ENCODE measurements at regions not wholly inside any gene's neighbourhood (a gene's known extent, or its start where the extent isn't known, plus 50 kb on each side); places are given as distances from the start of the nearest gene placed in this dataset.

DNA sequence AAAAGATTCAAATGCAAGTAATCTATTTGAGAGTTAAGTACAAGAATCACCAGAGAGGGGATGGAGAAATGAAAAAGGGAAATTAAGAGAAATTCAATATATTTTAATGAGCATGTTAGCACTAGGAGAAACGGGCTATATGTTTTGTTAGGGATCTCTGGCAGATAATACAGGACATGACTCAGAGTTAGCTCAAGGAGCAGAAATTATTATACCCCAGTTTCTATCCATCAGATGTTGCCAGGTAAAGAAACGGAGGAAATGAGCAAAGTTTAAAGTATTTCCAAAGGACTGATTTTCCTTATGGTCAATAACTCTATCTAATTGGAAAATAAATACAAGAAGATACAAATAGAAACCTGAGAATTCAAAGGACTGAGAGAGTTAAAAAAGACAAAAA lies 867.6 kb downstream of the TRAM1L1 start:
- TF ChIP-seq, protein P1, sequence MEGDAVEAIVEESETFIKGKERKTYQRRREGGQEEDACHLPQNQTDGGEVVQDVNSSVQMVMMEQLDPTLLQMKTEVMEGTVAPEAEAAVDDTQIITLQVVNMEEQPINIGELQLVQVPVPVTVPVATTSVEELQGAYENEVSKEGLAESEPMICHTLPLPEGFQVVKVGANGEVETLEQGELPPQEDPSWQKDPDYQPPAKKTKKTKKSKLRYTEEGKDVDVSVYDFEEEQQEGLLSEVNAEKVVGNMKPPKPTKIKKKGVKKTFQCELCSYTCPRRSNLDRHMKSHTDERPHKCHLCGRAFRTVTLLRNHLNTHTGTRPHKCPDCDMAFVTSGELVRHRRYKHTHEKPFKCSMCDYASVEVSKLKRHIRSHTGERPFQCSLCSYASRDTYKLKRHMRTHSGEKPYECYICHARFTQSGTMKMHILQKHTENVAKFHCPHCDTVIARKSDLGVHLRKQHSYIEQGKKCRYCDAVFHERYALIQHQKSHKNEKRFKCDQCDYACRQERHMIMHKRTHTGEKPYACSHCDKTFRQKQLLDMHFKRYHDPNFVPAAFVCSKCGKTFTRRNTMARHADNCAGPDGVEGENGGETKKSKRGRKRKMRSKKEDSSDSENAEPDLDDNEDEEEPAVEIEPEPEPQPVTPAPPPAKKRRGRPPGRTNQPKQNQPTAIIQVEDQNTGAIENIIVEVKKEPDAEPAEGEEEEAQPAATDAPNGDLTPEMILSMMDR (conservative IDR thresholded peaks at IDR 0.05; ENCODE audit: low read depth in 2 of 2): no peak
- TF ChIP-seq EZH2phosphoT487 (IDR thresholded peaks at IDR 0.05; ENCODE audit: unreplicated experiment) (no peak), EZH2 (IDR thresholded peaks at IDR 0.05; ENCODE audit: low read depth, unreplicated experiment) (no peak), JUNB (IDR thresholded peaks at IDR 0.05; ENCODE audit: unreplicated experiment) (no peak), POLR2AphosphoS5 (IDR thresholded peaks at IDR 0.05; ENCODE audit: low read depth) (no peak), STAT1 (IDR thresholded peaks at IDR 0.05; ENCODE audit: unreplicated experiment) (no peak), ZNF114 (CRISPR knock-in tag; IDR thresholded peaks at IDR 0.05) (no peak)
- TF ChIP-seq, protein P2, sequence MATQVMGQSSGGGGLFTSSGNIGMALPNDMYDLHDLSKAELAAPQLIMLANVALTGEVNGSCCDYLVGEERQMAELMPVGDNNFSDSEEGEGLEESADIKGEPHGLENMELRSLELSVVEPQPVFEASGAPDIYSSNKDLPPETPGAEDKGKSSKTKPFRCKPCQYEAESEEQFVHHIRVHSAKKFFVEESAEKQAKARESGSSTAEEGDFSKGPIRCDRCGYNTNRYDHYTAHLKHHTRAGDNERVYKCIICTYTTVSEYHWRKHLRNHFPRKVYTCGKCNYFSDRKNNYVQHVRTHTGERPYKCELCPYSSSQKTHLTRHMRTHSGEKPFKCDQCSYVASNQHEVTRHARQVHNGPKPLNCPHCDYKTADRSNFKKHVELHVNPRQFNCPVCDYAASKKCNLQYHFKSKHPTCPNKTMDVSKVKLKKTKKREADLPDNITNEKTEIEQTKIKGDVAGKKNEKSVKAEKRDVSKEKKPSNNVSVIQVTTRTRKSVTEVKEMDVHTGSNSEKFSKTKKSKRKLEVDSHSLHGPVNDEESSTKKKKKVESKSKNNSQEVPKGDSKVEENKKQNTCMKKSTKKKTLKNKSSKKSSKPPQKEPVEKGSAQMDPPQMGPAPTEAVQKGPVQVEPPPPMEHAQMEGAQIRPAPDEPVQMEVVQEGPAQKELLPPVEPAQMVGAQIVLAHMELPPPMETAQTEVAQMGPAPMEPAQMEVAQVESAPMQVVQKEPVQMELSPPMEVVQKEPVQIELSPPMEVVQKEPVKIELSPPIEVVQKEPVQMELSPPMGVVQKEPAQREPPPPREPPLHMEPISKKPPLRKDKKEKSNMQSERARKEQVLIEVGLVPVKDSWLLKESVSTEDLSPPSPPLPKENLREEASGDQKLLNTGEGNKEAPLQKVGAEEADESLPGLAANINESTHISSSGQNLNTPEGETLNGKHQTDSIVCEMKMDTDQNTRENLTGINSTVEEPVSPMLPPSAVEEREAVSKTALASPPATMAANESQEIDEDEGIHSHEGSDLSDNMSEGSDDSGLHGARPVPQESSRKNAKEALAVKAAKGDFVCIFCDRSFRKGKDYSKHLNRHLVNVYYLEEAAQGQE (IDR thresholded peaks at IDR 0.05; ENCODE audit: unreplicated experiment): no peak

Data from GM23338 (cell line).